Right lobe of liver (tissue), 6 donors: ENCODE measurements at regions not wholly inside any gene's neighbourhood (a gene's known extent, or its start where the extent isn't known, plus 50 kb on each side); places are given as distances from the start of the nearest gene placed in this dataset.

ENCODE experiments used
- ATAC-seq, 4 donors: fragments of 200-7000 bp; cut with Tn5 transposase; one replicate each; pipeline ENCODE4 v1.9.1; 2020; ENCODE audit warnings: mild to moderate bottlenecking in 4 of 4, moderate library complexity in 4 of 4
- DNase-seq, 3 donors: peaks; one replicate each; pipeline ENCODE4 v3.0.0-alpha.2; 2020
- H3K27ac ChIP-seq, 3 donors: fragments of 200-600 bp; one replicate each; pipeline ENCODE4 v1.8.0; 2022
- H3K27me3 ChIP-seq, 2 donors: fragments of 200-600 bp; one replicate each; pipeline ENCODE4 v1.8.0; 2022
- H3K36me3 ChIP-seq, 4 donors: fragments of 200-600 bp; sonication (generic) in 1 of 4; one replicate each; pipeline versions ENCODE4 v1.5.1 to v1.8.0; 2017 to 2022; ENCODE audit warnings: control low read depth in 1 of 4
- H3K4me1 ChIP-seq, 4 donors: fragments of 200-600 bp; sonication (generic) in 1 of 4; one replicate each; pipeline versions ENCODE4 v1.5.1 to v1.8.0; 2017 to 2022; ENCODE audit warnings: control low read depth in 1 of 4
- H3K4me3 ChIP-seq, 3 donors: fragments of 200-600 bp; one replicate each; pipeline ENCODE4 v1.8.0; 2022
- H3K9me3 ChIP-seq, 4 donors: fragments of 200-600 bp; sonication (generic) in 1 of 4; one replicate each; pipeline versions ENCODE4 v1.5.1 to v1.8.0; 2017 to 2022; ENCODE audit warnings: control low read depth in 1 of 4
- CTCF ChIP-seq, 4 donors: fragments of 200-600 bp in 3 of 4; fragments of 450-650 bp in 1 of 4; IDR thresholded peaks; one replicate each; pipeline versions ENCODE4 v1.5.1 to v1.8.0; 2016 to 2022; ENCODE audit warnings: antibody characterized with exemption in 4 of 4, mild to moderate bottlenecking in 2 of 4
- POLR2A ChIP-seq: fragments of 450-650 bp; IDR thresholded peaks from one replicate; pipeline ENCODE4 v1.6.1; 2017; ENCODE audit warnings: antibody characterized with exemption, mild to moderate bottlenecking
- WGBS: methylation state at CpG from one replicate; pipeline ENCODE4 v1.1.6; 2018; ENCODE audit warnings: low coverage, low lambda C conversion rate; ENCODE audit not compliant: insufficient coverage; ENCODE audit errors: missing lambda C conversion rate; 5-methylcytosine and 5-hydroxymethylcytosine counted together
- intact Hi-C, 2 donors: fragments of 100-400 bp; cut with DNase I; formaldehyde crosslinking; loops; one replicate each; pipeline versions ENCODE4 v1.11.2 to v1.14.1; 2022
- donor health status: DM: no; HTN: yes; CAD: no.
- donor health status: DM: no; HTN: no; CAD: no.
- donor health status: DM: no; HTN: no; CAD: no.
- donor health status: DM: no; HTN: yes; CAD: no.
- donor health status: DM: no; HTN: yes; CAD: no.

DNA sequence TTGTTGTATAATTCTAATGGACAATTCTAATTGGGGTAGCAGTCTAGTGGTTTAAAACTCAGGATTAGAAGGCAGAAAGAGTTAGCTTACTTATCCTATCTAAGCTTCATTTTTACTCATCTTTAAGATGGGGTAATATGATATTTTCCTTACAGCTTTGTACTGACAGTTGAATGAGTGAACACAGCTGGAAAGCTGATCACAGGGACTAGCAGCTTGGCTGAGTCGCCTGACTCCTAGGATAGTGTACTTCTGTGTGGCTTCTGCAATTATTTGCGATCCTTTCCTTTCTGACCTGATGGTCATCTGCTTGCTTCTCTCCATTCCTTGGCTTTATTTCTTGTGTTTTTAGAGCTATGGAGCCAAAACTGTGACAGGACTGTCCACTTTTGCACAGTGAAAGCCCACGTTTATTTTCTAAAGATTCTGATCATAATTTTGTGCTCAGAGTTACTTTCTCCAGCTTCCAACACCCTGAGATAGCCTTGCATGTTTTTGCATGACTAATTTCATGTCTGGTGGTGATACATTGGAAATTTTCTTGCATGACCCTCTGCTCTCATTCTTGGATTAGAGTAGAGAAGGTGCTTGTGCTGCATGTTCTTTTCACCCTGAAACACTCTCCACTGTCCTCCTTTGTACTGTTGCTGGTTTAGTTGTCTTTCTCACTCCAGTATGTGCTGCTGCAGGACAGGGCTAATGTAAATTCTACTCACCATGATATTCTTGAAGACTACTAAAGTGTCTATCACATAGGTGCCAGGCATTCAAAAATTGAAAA is 377.0 kb upstream of the ATP2B1 start:
- H3K4me1 ChIP-seq: no peaks in the 10 kb centered on the region
- intact Hi-C loops: no loop called here
- DNase-seq (no peak), ATAC-seq (no peak)
- H3K4me3 ChIP-seq: no peak overlapping the region
- no peaks in the 10 kb centered on the region for H3K27me3 ChIP-seq
- no peak for TF ChIP-seq CTCF (IDR thresholded peaks at IDR 0.05)
- no peak for TF ChIP-seq POLR2A
- H3K27ac ChIP-seq: no peak overlapping the region
- 41% methylated on average over 3 of the region's 3 CpGs for WGBS
- no peaks in the 10 kb centered on the region for H3K36me3 ChIP-seq
- H3K9me3 ChIP-seq: no peaks in the 10 kb centered on the region

DNA sequence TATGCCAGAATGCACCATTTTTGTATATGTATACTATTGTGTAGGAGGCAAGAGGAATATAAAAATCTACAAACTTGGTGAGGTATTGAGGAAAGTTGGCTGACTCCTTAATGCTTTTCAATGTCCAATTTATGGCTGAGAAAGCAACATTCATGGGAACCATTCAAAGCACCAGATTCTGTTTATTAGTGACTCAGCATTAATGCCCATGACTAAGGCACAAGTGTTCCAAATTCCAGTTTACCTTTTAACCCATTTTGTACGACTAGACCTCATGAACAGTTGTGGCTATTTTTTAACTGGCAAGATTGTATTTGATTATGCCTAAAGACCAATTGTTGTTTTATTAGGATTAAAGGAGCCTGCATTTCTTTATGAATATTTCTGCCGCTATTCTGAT is 375.4 kb upstream of the ATP2B1 start:
- no peak for ATAC-seq
- H3K4me3 ChIP-seq: no peak overlapping the region
- no peaks in the 10 kb centered on the region for H3K27me3 ChIP-seq
- H3K36me3 ChIP-seq: no peaks in the 10 kb centered on the region
- WGBS: 79% methylated on average over 2 of the region's 2 CpGs
- H3K4me1 ChIP-seq: no peaks in the 10 kb centered on the region
- TF ChIP-seq POLR2A (no peak), CTCF (IDR thresholded peaks at IDR 0.05) (no peak)
- no peak overlapping the region for H3K27ac ChIP-seq
- no peak for DNase-seq
- intact Hi-C loops: no loop called here
- H3K9me3 ChIP-seq: no peaks in the 10 kb centered on the region

GRCh38 chr12:90080616-90081015 is 372.0 kb upstream of the ATP2B1 start:
- 25% methylated on average over 1 of the region's 1 CpG for WGBS
- no peak for ATAC-seq
- no peaks in the 10 kb centered on the region for H3K27me3 ChIP-seq
- intact Hi-C loops: no loop called here
- H3K4me1 ChIP-seq: no peaks in the 10 kb centered on the region
- H3K9me3 ChIP-seq: no peaks in the 10 kb centered on the region
- H3K4me3 ChIP-seq: no peak overlapping the region
- no peak for TF ChIP-seq POLR2A
- no peak for TF ChIP-seq CTCF (IDR thresholded peaks at IDR 0.05)
- no peak for DNase-seq
- H3K27ac ChIP-seq: no peak overlapping the region
- H3K36me3 ChIP-seq: no peaks in the 10 kb centered on the region

- Histone ChIP-seq H3K27me3 (no peaks in the 10 kb centered on the region), H3K27ac (no peak overlapping the region), H3K4me3 (no peak overlapping the region), H3K4me1 (no peaks in the 10 kb centered on the region), H3K36me3 (no peaks in the 10 kb centered on the region), H3K9me3 (no peaks in the 10 kb centered on the region)
- WGBS: 48% methylated on average over 4 of the region's 4 CpGs
- TF ChIP-seq POLR2A (no peak), CTCF (IDR thresholded peaks at IDR 0.05) (no peak)
- ATAC-seq (no peak), DNase-seq (no peak)
- intact Hi-C loops: no loop called here
Measured at GRCh38 chr12:90079529-90080210, 371.0 kb upstream of the ATP2B1 start.
